B cell (primary cell): ENCODE measurements at regions not wholly inside any gene's neighbourhood (a gene's known extent, or its start where the extent isn't known, plus 50 kb on each side); places are given as distances from the start of the nearest gene placed in this dataset.

Source experiments
- ATAC-seq: fragments of 200-7000 bp; cut with Tn5 transposase; one replicate; pipeline ENCODE4 v1.10.0; 2021; ENCODE audit warnings: low read depth, mild to moderate bottlenecking, moderate number of reproducible peaks, moderate library complexity
- CTCF ChIA-PET: fragments of 350-600 bp; sonication (Branson Sonifier 250); formaldehyde crosslinking; loops from one replicate; lab custom pipeline; 2021; ENCODE audit warnings: antibody characterized with exemption, inconsistent platforms; lab: Charles Lee
- POLR2A ChIA-PET: fragments of 350-600 bp; sonication (Branson Sonifier 250); formaldehyde crosslinking; loops from one replicate; lab custom pipeline; 2021; ENCODE audit warnings: antibody characterized with exemption; lab: Charles Lee
- DNase-seq: peaks from one replicate; pipeline ENCODE4 v3.0.0; 2013
- H2AFZ ChIP-seq: 2 replicates; pipeline ENCODE4 v1.6.1; 2012; ENCODE audit warnings: mild to moderate bottlenecking, low read depth, low read length; ENCODE audit not compliant: insufficient read depth, poor library complexity, severe bottlenecking
- H3K27ac ChIP-seq, 2 donors: 1 replicate in 1 of 2; 2 replicates in 1 of 2; pipeline ENCODE4 v1.5.1; 2012 to 2013; ENCODE audit warnings: low read length in 2 of 2, mild to moderate bottlenecking in 2 of 2, moderate library complexity in 1 of 2
- H3K27me3 ChIP-seq, 4 experiments: fragments of 200-600 bp in 1 of 4; sonication (generic) in 1 of 4; replicated peaks in 1 of 4; 1 replicate in 2 of 4; 2 replicates in 2 of 4; pipeline versions ENCODE4 v1.6.1 to v1.7.0; 2013 to 2016; ENCODE audit warnings: low read length in 3 of 4, mild to moderate bottlenecking in 2 of 4, mixed read lengths in 1 of 4, moderate library complexity in 1 of 4; ENCODE audit not compliant: insufficient read depth in 4 of 4, control insufficient read depth in 3 of 4; ENCODE audit errors: control extremely low read depth in 1 of 4
- H3K36me3 ChIP-seq, 2 experiments: replicated peaks in 1 of 2; 1 replicate in 1 of 2; 2 replicates in 1 of 2; pipeline versions ENCODE4 v1.6.1 to v1.7.1; 2013; ENCODE audit warnings: low read length in 1 of 2; ENCODE audit not compliant: insufficient read depth in 2 of 2, control insufficient read depth in 1 of 2; ENCODE audit errors: control extremely low read depth in 1 of 2, extremely low read depth in 1 of 2
- H3K4me1 ChIP-seq, 2 donors: fragments of 200-600 bp in 1 of 2; sonication (generic) in 1 of 2; 1 replicate in 1 of 2; 2 replicates in 1 of 2; pipeline versions ENCODE4 v1.5.1 to v1.6.1; 2013 to 2017; ENCODE audit warnings: low read length in 2 of 2; ENCODE audit not compliant: control insufficient read depth in 2 of 2, insufficient read depth in 2 of 2
- H3K4me2 ChIP-seq: replicated peaks from 2 replicates; pipeline ENCODE3; 2012; ENCODE audit warnings: mild to moderate bottlenecking, low read depth, low read length; ENCODE audit not compliant: poor library complexity, severe bottlenecking
- H3K4me3 ChIP-seq, 5 experiments: fragments of 200-600 bp in 1 of 5; sonication (generic) in 1 of 5; 1 replicate in 3 of 5; 2 replicates in 2 of 5; pipeline versions ENCODE4 v1.5.1 to v1.7.0; 2011 to 2016; ENCODE audit warnings: low read length in 4 of 5, mild to moderate bottlenecking in 4 of 5, low read depth in 2 of 5, control low read depth in 1 of 5, moderate library complexity in 1 of 5; ENCODE audit not compliant: insufficient read depth in 1 of 5; ENCODE audit errors: control extremely low read depth in 1 of 5, extremely low read depth in 1 of 5
- H3K79me2 ChIP-seq: fragments of 200-600 bp; sonication (generic); one replicate; pipeline ENCODE4 v1.6.0; 2016; ENCODE audit warnings: low read length; ENCODE audit not compliant: control insufficient read depth, insufficient read depth
- H3K9ac ChIP-seq: fragments of 200-600 bp; sonication (generic); 2 replicates; pipeline ENCODE4 v1.6.1; 2017; ENCODE audit warnings: mild to moderate bottlenecking, low read length, moderate library complexity
- H3K9me3 ChIP-seq, 3 donors: one replicate each; pipeline versions ENCODE4 v1.6.1 to v1.7.1; 2013; ENCODE audit warnings: low read length in 2 of 3; ENCODE audit not compliant: control insufficient read depth in 2 of 3, insufficient read depth in 1 of 3; ENCODE audit errors: control extremely low read depth in 1 of 3
- H4K20me1 ChIP-seq: 2 replicates; pipeline ENCODE4 v1.6.0; 2012; ENCODE audit warnings: mild to moderate bottlenecking, low read length; ENCODE audit not compliant: insufficient read depth, control insufficient read depth, poor library complexity, severe bottlenecking
- H3K27ac Mint-ChIP-seq: one replicate; pipeline ENCODE4 v1.8.0; 2021; ENCODE audit warnings: mixed read lengths
- H3K27me3 Mint-ChIP-seq: one replicate; pipeline ENCODE4 v1.8.0; 2021; ENCODE audit warnings: mixed read lengths
- H3K4me1 Mint-ChIP-seq: one replicate; pipeline ENCODE4 v1.8.0; 2021; ENCODE audit warnings: mixed read lengths
- H3K4me3 Mint-ChIP-seq: one replicate; pipeline ENCODE4 v1.8.0; 2021; ENCODE audit warnings: mixed read lengths
- H3K9me3 Mint-ChIP-seq: one replicate; pipeline ENCODE4 v1.8.0; 2022; ENCODE audit warnings: mixed read lengths; ENCODE audit not compliant: insufficient read depth
- EZH2 ChIP-seq: IDR thresholded peaks from 2 replicates; pipeline ENCODE4 v1.6.1; 2012; ENCODE audit warnings: borderline replicate concordance, low read depth, mild to moderate bottlenecking, moderate library complexity, low read length; ENCODE audit not compliant: insufficient read depth, poor library complexity, severe bottlenecking
- WGBS: methylation state at CpG from one replicate; pipeline ENCODE4 v1.1.5; 2013; ENCODE audit warnings: missing lambda C conversion rate; ENCODE audit not compliant: insufficient coverage; 5-methylcytosine and 5-hydroxymethylcytosine counted together
- intact Hi-C: fragments of 100-400 bp; cut with micrococcal nuclease; formaldehyde crosslinking; loops from one replicate; pipeline ENCODE4 v1.10.0; 2022
- TF ChIP-seq, protein P1 (sequence below): fragments of 200-600 bp; IDR thresholded peaks from one replicate; pipeline ENCODE4 v1.8.0; 2022; ENCODE audit warnings: antibody characterized with exemption, mild to moderate bottlenecking

DNA sequence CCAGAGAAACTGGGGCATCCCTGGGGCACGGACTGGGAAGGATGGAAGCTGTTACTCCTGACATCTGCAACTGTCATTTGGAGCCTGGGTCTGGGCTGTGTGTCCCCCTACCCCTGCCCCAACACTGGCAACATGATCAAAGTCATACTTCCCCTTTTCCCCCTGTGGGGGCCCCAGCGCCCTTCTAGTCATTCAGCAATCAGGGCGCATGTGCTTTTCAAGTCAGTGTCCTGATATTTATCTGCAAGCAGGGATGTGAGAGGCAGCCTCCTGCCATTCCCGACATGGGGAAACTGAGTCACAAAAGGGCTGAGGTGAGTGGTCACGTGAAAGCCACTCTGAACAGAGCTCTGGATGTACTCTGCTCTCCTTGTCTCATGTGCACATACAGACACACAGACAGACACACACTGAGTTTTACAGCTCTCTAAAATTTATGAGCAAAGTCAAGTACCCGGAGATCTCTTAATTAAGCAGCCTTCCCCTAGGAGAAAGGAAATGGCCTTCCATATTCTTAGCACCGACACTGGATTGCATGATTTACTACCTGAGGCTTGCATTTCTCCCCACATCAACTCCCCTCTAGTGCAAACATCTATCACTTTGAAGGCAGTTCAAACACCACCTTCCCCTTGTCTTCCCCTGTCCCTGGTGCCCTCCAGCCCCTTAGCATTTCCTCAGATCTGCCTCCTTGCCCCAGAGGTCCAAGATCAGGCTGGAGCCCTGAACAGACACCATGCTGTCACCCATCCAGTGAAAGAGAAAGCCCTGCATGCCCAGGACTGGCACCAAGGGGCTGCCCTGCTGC is 170.7 kb downstream of the CDC5L start:
- H3K4me1 ChIP-seq = peaks cover 0 to 3% of the 10 kb centered on the region in 2 donors
- no peak overlapping the region for H3K9ac ChIP-seq
- ChIA-PET POLR2A (no interaction called here), CTCF (no interaction called here)
- no peak for TF ChIP-seq EZH2
- no peak overlapping the region for H3K4me3 ChIP-seq
- no peak overlapping the region for H3K27ac ChIP-seq
- Mint-ChIP-seq H3K4me1 (peaks cover 8% of the 10 kb centered on the region), H3K27me3 (peaks cover 28% of the 10 kb centered on the region), H3K4me3 (no peak overlapping the region), H3K9me3 (no peaks in the 10 kb centered on the region), H3K27ac (no peak overlapping the region)
- no peaks in the 10 kb centered on the region for H3K79me2 ChIP-seq
- H3K27me3 ChIP-seq = peaks cover 0 to 26% (median 8%) of the 10 kb centered on the region in 4 experiments
- ATAC-seq (no peak), DNase-seq (no peak)
- H3K36me3 ChIP-seq = no peaks in the 10 kb centered on the region
- H4K20me1 ChIP-seq = no peaks in the 10 kb centered on the region
- H2AFZ ChIP-seq = no peak overlapping the region
- no peaks in the 10 kb centered on the region for H3K9me3 ChIP-seq
- no peak overlapping the region for H3K4me2 ChIP-seq
- 13% methylated on average over 6 of the region's 7 CpGs for WGBS
- intact Hi-C loops = no loop called here

DNA sequence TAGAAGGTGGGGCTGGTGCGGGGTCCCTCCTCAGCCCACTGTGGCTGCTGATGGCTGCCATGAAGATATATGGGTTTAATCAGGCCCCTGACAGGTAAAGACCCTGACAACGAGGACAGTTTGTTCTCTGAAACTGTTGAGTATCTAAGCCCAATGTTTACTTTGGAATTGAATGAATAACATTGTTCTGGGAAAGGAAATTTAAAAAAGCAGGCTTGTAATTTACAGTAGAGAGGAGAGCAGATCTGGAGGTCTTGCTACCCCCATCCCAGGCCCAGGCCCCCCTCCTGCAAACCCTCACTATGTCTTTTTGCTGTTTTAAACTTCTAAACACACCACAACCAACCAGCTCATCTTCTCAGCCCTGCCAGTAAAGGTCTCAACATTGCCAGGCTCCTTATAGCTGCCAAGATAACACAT is 171.3 kb downstream of the CDC5L start:
- DNase-seq (no peak), ATAC-seq (no peak)
- Histone ChIP-seq H3K27me3 (peaks cover 0 to 26% (median 8%) of the 10 kb centered on the region in 4 experiments), H2AFZ (no peak overlapping the region), H3K36me3 (no peaks in the 10 kb centered on the region), H3K27ac (no peak overlapping the region), H4K20me1 (no peaks in the 10 kb centered on the region), H3K79me2 (no peaks in the 10 kb centered on the region), H3K4me2 (no peak overlapping the region), H3K4me3 (no peak overlapping the region), H3K4me1 (peaks cover 0 to 3% of the 10 kb centered on the region in 2 donors), H3K9ac (no peak overlapping the region), H3K9me3 (no peaks in the 10 kb centered on the region)
- Mint-ChIP-seq H3K4me3 (no peak overlapping the region), H3K27ac (no peak overlapping the region), H3K4me1 (peaks cover 8% of the 10 kb centered on the region), H3K9me3 (no peaks in the 10 kb centered on the region), H3K27me3 (peaks cover 32% of the 10 kb centered on the region)
- no peak for TF ChIP-seq EZH2
- TF ChIP-seq, protein P1, sequence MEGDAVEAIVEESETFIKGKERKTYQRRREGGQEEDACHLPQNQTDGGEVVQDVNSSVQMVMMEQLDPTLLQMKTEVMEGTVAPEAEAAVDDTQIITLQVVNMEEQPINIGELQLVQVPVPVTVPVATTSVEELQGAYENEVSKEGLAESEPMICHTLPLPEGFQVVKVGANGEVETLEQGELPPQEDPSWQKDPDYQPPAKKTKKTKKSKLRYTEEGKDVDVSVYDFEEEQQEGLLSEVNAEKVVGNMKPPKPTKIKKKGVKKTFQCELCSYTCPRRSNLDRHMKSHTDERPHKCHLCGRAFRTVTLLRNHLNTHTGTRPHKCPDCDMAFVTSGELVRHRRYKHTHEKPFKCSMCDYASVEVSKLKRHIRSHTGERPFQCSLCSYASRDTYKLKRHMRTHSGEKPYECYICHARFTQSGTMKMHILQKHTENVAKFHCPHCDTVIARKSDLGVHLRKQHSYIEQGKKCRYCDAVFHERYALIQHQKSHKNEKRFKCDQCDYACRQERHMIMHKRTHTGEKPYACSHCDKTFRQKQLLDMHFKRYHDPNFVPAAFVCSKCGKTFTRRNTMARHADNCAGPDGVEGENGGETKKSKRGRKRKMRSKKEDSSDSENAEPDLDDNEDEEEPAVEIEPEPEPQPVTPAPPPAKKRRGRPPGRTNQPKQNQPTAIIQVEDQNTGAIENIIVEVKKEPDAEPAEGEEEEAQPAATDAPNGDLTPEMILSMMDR = no peak
- intact Hi-C loops = no loop called here
- ChIA-PET CTCF (no interaction called here), POLR2A (no interaction called here)
- 48% methylated on average over 2 of the region's 2 CpGs for WGBS
